ENCODE measurements at regions not wholly inside any gene's neighbourhood (a gene's known extent, or its start where the extent isn't known, plus 50 kb on each side); places are given as distances from the start of the nearest gene placed in this dataset.

- TF ChIP-seq CTCF (conservative IDR thresholded peaks at IDR 0.05), result no peak
- TF ChIP-seq EZH2 (IDR thresholded peaks at IDR 0.05; ENCODE audit: low read depth), result no peak
Observed at GRCh38 chr1:195096051-195096521, 1512.2 kb downstream of the KCNT2 start.

All from PC-9 (cell line).